ENCODE measurements at regions not wholly inside any gene's neighbourhood (a gene's known extent, or its start where the extent isn't known, plus 50 kb on each side); places are given as distances from the start of the nearest gene placed in this dataset.

DNA sequence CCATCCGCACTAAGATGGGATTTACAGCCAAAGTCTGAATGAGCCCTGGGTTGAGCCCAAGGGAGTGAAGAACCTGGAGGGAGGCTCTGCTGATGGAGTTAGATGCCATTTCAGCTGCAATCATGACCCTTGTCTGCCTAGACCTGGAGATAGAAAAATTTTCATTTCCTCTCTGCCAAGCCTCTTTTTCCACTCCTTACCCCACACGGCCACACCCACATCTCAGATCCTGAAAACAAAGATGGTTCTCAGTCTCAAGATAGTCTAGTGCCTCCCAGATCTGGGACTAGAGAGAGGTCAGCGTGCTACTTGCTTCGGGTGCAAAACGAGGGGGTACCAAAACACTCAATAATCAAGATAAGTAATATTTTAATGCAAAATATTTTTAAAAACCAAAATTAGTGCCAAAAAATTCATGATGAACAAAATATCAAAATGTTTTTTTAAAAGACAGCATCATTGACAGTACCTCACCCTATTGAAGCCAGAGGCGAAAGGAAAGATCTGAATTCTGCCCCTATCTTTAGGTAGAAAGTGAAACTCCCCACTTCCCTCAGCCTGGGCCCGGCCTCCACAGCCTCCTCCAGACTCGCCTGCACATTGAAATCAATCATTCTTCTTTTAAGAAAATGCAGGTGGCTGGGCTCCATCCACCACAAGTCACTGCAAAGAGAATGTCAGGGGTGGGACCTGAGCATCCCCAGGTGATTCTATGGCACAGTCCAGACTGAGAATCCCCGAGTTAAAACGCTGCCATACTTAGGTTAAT is 57.8 kb upstream of the GPR45 start:
- DNase-seq (ENCODE audit: insufficient read length, low spot score) (no peak), FAIRE-seq (no peak)
- TF ChIP-seq, protein P1, sequence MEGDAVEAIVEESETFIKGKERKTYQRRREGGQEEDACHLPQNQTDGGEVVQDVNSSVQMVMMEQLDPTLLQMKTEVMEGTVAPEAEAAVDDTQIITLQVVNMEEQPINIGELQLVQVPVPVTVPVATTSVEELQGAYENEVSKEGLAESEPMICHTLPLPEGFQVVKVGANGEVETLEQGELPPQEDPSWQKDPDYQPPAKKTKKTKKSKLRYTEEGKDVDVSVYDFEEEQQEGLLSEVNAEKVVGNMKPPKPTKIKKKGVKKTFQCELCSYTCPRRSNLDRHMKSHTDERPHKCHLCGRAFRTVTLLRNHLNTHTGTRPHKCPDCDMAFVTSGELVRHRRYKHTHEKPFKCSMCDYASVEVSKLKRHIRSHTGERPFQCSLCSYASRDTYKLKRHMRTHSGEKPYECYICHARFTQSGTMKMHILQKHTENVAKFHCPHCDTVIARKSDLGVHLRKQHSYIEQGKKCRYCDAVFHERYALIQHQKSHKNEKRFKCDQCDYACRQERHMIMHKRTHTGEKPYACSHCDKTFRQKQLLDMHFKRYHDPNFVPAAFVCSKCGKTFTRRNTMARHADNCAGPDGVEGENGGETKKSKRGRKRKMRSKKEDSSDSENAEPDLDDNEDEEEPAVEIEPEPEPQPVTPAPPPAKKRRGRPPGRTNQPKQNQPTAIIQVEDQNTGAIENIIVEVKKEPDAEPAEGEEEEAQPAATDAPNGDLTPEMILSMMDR (IDR thresholded peaks at IDR 0.05; ENCODE audit: insufficient read depth, missing control alignments) = no peak

DNA sequence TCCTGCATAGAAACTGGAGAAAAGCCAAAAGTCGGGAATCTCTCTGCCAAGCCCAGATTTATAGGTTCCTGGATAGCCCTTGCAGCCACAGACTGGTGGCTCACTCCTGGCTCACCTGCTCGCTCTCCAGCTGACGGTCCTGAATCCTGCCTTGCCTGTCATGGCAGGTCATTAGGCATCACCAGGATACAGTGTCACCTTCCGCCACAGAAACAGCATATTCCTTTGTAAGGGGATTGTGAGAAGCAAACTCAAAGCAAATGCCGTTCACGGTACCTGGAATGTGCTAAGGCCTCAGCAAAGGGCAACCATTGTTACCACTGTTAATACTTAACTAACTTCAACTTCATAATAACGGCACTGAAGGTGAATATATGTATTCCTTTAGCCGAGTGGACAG is 57.1 kb upstream of the GPR45 start:
- FAIRE-seq (no peak), DNase-seq (ENCODE audit: insufficient read length, low spot score) (no peak)
- TF ChIP-seq, protein P1 (IDR thresholded peaks at IDR 0.05; ENCODE audit: insufficient read depth, missing control alignments) = no peak

- FAIRE-seq = no peak
- DNase-seq (ENCODE audit: insufficient read length, low spot score) = no peak
Measured at GRCh38 chr2:105186967-105187498, 54.5 kb upstream of the GPR45 start.

GRCh38 chr2:105187531-105187930 is 54.0 kb upstream of the GPR45 start:
- FAIRE-seq (no peak), DNase-seq (ENCODE audit: insufficient read length, low spot score) (no peak)
- TF ChIP-seq, protein P1 (IDR thresholded peaks at IDR 0.05; ENCODE audit: insufficient read depth, missing control alignments) = no peak

More at GRCh38 chr2:105186967-105187498, 54.5 kb upstream of the GPR45 start:
- TF ChIP-seq, protein P1 (IDR thresholded peaks at IDR 0.05; ENCODE audit: insufficient read depth, missing control alignments) = no peak

DNA sequence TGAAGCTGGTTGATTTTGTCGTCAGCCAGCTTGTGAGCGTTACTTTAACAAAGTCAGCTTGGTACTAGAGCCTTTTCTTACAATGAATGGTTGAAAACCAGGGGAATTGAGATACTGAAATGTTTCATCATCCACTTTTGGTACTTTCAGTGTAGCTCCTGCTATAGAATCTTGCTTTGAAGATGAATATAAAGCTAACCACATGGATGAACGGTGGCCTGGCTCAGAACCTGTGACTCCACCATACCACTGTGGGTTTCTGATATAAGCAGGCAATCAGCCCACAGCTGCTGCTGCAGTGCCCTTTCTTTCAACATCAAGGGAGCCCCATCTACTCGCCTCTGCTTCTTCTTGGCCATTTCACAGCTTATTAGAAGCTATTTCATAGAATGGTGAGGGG is 53.2 kb upstream of the GPR45 start:
- DNase-seq (ENCODE audit: insufficient read length, low spot score) (no peak), FAIRE-seq (no peak)
- TF ChIP-seq, protein P1 (IDR thresholded peaks at IDR 0.05; ENCODE audit: insufficient read depth, missing control alignments) = no peak
